Common myeloid progenitor, CD34-positive (primary cell): ENCODE measurements at regions not wholly inside any gene's neighbourhood (a gene's known extent, or its start where the extent isn't known, plus 50 kb on each side); places are given as distances from the start of the nearest gene placed in this dataset.
"Not testable (repeated sequence)": the region's sequence is repeated elsewhere in the genome, so short reads cannot be mapped to it uniquely, and the experiment has no call there.

ENCODE experiments used
- CTCF ChIA-PET: fragments of 350-600 bp; sonication (Branson Sonifier 250); formaldehyde crosslinking; loops from one replicate; lab custom pipeline; 2021; ENCODE audit warnings: antibody characterized with exemption; lab: Charles Lee
- POLR2A ChIA-PET: fragments of 350-600 bp; sonication (Branson Sonifier 250); formaldehyde crosslinking; loops from one replicate; lab custom pipeline; 2021; ENCODE audit warnings: antibody characterized with exemption; lab: Charles Lee
- DNase-seq, 3 donors: peaks; one replicate each; pipeline versions ENCODE4 v3.0.0 to v3.0.0-alpha.2; 2013
- H3K27ac ChIP-seq, 2 experiments: 1 replicate in 1 of 2; 2 replicates in 1 of 2; pipeline ENCODE4 v1.7.0; 2013; ENCODE audit warnings: inconsistent platforms in 2 of 2, low read length in 2 of 2, mild to moderate bottlenecking in 2 of 2, low read depth in 1 of 2, moderate library complexity in 1 of 2; ENCODE audit not compliant: severe bottlenecking in 2 of 2, insufficient read depth in 1 of 2, poor library complexity in 1 of 2
- H3K27me3 ChIP-seq, 5 experiments: replicated peaks in 2 of 5; 1 replicate in 3 of 5; 2 replicates in 2 of 5; pipeline versions ENCODE4 v1.6.1 to v1.7.0; 2013; ENCODE audit warnings: low read length in 4 of 5, mild to moderate bottlenecking in 2 of 5, moderate library complexity in 2 of 5, inconsistent platforms in 1 of 5; ENCODE audit not compliant: insufficient read depth in 5 of 5, control insufficient read depth in 4 of 5
- H3K36me3 ChIP-seq, 4 experiments: 1 replicate in 2 of 4; 2 replicates in 2 of 4; pipeline versions ENCODE4 v1.6.1 to v1.7.0; 2013; ENCODE audit warnings: low read length in 3 of 4, control low read depth in 1 of 4, mild to moderate bottlenecking in 1 of 4; ENCODE audit not compliant: control insufficient read depth in 4 of 4, insufficient read depth in 4 of 4
- H3K4me1 ChIP-seq, 4 experiments: 1 replicate in 3 of 4; 2 replicates in 1 of 4; pipeline versions ENCODE4 v1.6.1 to v1.7.1; 2013; ENCODE audit warnings: low read length in 3 of 4, mild to moderate bottlenecking in 3 of 4, control low read depth in 1 of 4, inconsistent platforms in 1 of 4, moderate library complexity in 1 of 4; ENCODE audit not compliant: control insufficient read depth in 4 of 4, insufficient read depth in 4 of 4; ENCODE audit errors: control extremely low read depth in 1 of 4
- H3K4me3 ChIP-seq, 7 experiments: 1 replicate in 4 of 7; 2 replicates in 3 of 7; pipeline versions ENCODE4 v1.5.1 to v1.7.0; 2013; ENCODE audit warnings: mild to moderate bottlenecking in 7 of 7, low read length in 6 of 7, moderate library complexity in 6 of 7, inconsistent platforms in 2 of 7, low read depth in 2 of 7, control low read depth in 1 of 7; ENCODE audit not compliant: insufficient read depth in 4 of 7, control insufficient read depth in 1 of 7; ENCODE audit errors: extremely low read depth in 1 of 7
- H3K9me3 ChIP-seq, 5 experiments: 1 replicate in 4 of 5; 2 replicates in 1 of 5; pipeline versions ENCODE4 v1.6.1 to v1.7.1; 2013; ENCODE audit warnings: low read length in 4 of 5, mild to moderate bottlenecking in 2 of 5, inconsistent platforms in 1 of 5, low read depth in 1 of 5, moderate library complexity in 1 of 5; ENCODE audit not compliant: control insufficient read depth in 4 of 5, insufficient read depth in 2 of 5; ENCODE audit errors: control extremely low read depth in 1 of 5
- WGBS: methylation state at CpG from one replicate; pipeline ENCODE4 v1.1.5; 2013; ENCODE audit not compliant: insufficient coverage; 5-methylcytosine and 5-hydroxymethylcytosine counted together

DNA sequence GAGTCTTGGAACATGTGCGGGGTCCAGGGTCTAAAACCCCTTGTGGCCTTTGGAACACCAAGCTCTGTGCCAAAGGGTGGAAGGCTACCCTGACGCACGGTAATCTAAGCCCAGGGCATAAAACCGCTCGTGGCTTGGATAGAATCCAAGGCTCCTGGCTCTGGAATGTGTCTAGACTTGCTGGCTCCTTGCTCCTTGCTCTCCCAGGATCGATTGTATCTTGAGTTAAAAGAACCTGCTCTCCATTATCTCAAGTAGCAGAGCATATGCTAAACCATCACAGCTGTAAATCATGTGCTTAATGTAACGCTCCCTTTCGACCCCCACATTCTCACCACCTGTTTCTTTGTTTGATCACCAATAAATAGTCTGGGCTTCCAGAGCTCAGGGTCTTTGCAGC lies 50.3 kb downstream of the TLCD4 start:
- CTCF ChIA-PET = interaction anchor here (1.1 kb wide), 1 partner anchor 35 kb away, joined by 3 read pairs; no protein-coding TSS in a partner anchor
- H3K4me1 ChIP-seq, H3K36me3 ChIP-seq, H3K9me3 ChIP-seq, DNase-seq, POLR2A ChIA-PET, H3K4me3 ChIP-seq, H3K27ac ChIP-seq, H3K27me3 ChIP-seq: not testable (repeated sequence)
- 94% methylated on average over 3 of the region's 8 CpGs for WGBS

- Histone ChIP-seq H3K27me3 (no peaks in the 10 kb centered on the region), H3K4me1 (no peaks in the 10 kb centered on the region), H3K9me3 (peaks cover 0 to 6% (median 3%) of the 10 kb centered on the region in 5 experiments), H3K27ac (no peak overlapping the region), H3K36me3 (no peaks in the 10 kb centered on the region), H3K4me3 (no peak overlapping the region)
- POLR2A ChIA-PET = no interaction called here
- no CpG with 5 or more reads among the region's 2 CpGs for WGBS
- CTCF ChIA-PET = interaction anchor here (1.1 kb wide), 1 partner anchor 36 kb away, joined by 3 read pairs; no protein-coding TSS in a partner anchor
- no peak for DNase-seq
These were observed 50.9 kb downstream of the TLCD4 start for GRCh38 chr1:95168028-95168427.

DNA sequence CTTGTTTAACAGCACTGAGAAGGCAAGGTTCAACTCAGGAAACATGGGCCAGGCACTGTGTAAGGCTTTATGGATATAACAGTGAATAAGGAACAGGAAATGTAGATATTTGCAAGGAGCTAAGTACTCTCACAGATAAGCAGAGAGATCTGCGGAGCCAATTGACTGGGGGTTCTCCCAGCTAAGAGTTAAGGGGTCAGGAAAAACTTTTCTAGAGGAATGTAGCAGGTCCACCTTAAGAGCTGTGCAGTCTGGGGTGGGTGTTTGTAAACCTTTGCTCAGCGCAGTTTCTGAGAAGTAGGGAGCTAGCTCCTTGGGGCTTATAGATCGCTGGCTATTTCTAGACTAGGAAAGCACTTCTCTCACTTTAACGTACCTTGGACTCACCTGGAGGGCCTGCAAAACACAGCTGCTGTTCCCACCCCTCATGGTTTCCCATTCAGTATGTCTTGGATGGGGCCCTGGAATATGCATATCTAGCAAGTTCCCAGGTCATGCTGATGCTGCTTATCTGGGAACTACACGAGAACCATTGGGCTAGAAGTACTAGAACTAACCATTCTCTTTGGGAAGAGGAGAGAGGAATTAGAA lies 51.7 kb downstream of the TLCD4 start:
- ChIA-PET CTCF (no interaction called here), POLR2A (no interaction called here)
- no peaks in the 10 kb centered on the region for H3K27me3 ChIP-seq
- no peaks in the 10 kb centered on the region for H3K4me1 ChIP-seq
- DNase-seq = no peak
- H3K4me3 ChIP-seq = no peak overlapping the region
- no peak overlapping the region for H3K27ac ChIP-seq
- H3K9me3 ChIP-seq = peaks cover 0 to 6% (median 3%) of the 10 kb centered on the region in 5 experiments
- WGBS = 95% methylated on average over 5 of the region's 5 CpGs
- H3K36me3 ChIP-seq = no peaks in the 10 kb centered on the region

- CTCF ChIA-PET = no interaction called here
- POLR2A ChIA-PET = no interaction called here
- Histone ChIP-seq H3K27me3 (no peaks in the 10 kb centered on the region), H3K4me3 (no peak overlapping the region), H3K36me3 (no peaks in the 10 kb centered on the region), H3K9me3 (peaks cover 0 to 2% (median 0%) of the 10 kb centered on the region in 5 experiments), H3K4me1 (no peaks in the 10 kb centered on the region), H3K27ac (no peak overlapping the region)
- peak in 2 of 3 donors; percentile 31 to 66 for DNase-seq
- no CpG with 5 or more reads among the region's 2 CpGs for WGBS
These were observed 52.4 kb downstream of the TLCD4 start for GRCh38 chr1:95169548-95169947.

GRCh38 chr1:95171270-95172245 lies 54.4 kb downstream of the TLCD4 start:
- Histone ChIP-seq H3K36me3 (no peaks in the 10 kb centered on the region), H3K27ac (no peak overlapping the region), H3K9me3 (no peaks in the 10 kb centered on the region), H3K27me3 (no peaks in the 10 kb centered on the region), H3K4me1 (peaks cover 0 to 4% (median 0%) of the 10 kb centered on the region in 4 experiments), H3K4me3 (no peak overlapping the region)
- CTCF ChIA-PET = no interaction called here
- DNase-seq = no peak
- 98% methylated on average over 5 of the region's 7 CpGs for WGBS
- POLR2A ChIA-PET = no interaction called here

GRCh38 chr1:95176861-95177260 lies 57.1 kb upstream of the RWDD3 start:
- Histone ChIP-seq H3K9me3 (no peaks in the 10 kb centered on the region), H3K27me3 (no peaks in the 10 kb centered on the region), H3K4me1 (peaks cover 0 to 12% (median 4%) of the 10 kb centered on the region in 4 experiments), H3K36me3 (no peaks in the 10 kb centered on the region), H3K4me3 (no peak overlapping the region), H3K27ac (peak overlapping the region in 1 of 2 experiments; percentile 8)
- ChIA-PET POLR2A (no interaction called here), CTCF (no interaction called here)
- peak in 2 of 3 donors; percentile 25 to 51 for DNase-seq
